Ishikawa (cell line): ENCODE measurements at regions not wholly inside any gene's neighbourhood (a gene's known extent, or its start where the extent isn't known, plus 50 kb on each side); places are given as distances from the start of the nearest gene placed in this dataset.

Source experiments
- CEBPB ChIP-seq: IDR thresholded peaks from 2 replicates; pipeline ENCODE4 v1.6.1; 2012
- EP300 ChIP-seq: IDR thresholded peaks from 2 replicates; pipeline ENCODE4 v1.6.1; 2012; ENCODE audit warnings: borderline replicate concordance
- NFIC ChIP-seq: IDR thresholded peaks from 2 replicates; pipeline ENCODE4 v1.6.1; 2012
- TEAD4 ChIP-seq: IDR thresholded peaks from 2 replicates; pipeline ENCODE4 v1.6.1; 2012
- USF1 ChIP-seq: IDR thresholded peaks from 2 replicates; pipeline ENCODE4 v1.6.1; 2012
- YY1 ChIP-seq: IDR thresholded peaks from 2 replicates; pipeline ENCODE4 v1.6.1; 2012; ENCODE audit warnings: low read depth
- ZBTB7A ChIP-seq: IDR thresholded peaks from 2 replicates; pipeline ENCODE4 v1.6.1; 2012; ENCODE audit warnings: low read depth
- TF ChIP-seq, protein P1 (sequence below): IDR thresholded peaks from 2 replicates; pipeline ENCODE4 v1.6.1; 2012; ENCODE audit warnings: low read depth, mild to moderate bottlenecking
- TF ChIP-seq, protein P2 (sequence below): IDR thresholded peaks from 2 replicates; pipeline ENCODE4 v1.6.1; 2012

- TF ChIP-seq NFIC (no peak), ZBTB7A (no peak), YY1 (no peak), CEBPB (no peak), TEAD4 (no peak), USF1 (no peak), EP300 (no peak)
- TF ChIP-seq, protein P1, sequence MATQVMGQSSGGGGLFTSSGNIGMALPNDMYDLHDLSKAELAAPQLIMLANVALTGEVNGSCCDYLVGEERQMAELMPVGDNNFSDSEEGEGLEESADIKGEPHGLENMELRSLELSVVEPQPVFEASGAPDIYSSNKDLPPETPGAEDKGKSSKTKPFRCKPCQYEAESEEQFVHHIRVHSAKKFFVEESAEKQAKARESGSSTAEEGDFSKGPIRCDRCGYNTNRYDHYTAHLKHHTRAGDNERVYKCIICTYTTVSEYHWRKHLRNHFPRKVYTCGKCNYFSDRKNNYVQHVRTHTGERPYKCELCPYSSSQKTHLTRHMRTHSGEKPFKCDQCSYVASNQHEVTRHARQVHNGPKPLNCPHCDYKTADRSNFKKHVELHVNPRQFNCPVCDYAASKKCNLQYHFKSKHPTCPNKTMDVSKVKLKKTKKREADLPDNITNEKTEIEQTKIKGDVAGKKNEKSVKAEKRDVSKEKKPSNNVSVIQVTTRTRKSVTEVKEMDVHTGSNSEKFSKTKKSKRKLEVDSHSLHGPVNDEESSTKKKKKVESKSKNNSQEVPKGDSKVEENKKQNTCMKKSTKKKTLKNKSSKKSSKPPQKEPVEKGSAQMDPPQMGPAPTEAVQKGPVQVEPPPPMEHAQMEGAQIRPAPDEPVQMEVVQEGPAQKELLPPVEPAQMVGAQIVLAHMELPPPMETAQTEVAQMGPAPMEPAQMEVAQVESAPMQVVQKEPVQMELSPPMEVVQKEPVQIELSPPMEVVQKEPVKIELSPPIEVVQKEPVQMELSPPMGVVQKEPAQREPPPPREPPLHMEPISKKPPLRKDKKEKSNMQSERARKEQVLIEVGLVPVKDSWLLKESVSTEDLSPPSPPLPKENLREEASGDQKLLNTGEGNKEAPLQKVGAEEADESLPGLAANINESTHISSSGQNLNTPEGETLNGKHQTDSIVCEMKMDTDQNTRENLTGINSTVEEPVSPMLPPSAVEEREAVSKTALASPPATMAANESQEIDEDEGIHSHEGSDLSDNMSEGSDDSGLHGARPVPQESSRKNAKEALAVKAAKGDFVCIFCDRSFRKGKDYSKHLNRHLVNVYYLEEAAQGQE: no peak
- TF ChIP-seq, protein P2, sequence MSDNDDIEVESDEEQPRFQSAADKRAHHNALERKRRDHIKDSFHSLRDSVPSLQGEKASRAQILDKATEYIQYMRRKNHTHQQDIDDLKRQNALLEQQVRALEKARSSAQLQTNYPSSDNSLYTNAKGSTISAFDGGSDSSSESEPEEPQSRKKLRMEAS: no peak
Observed at GRCh38 chr3:78360849-78361248, 1321.0 kb downstream of the ROBO2 start.
